Kidney tubule cell (primary cell): ENCODE measurements at regions not wholly inside any gene's neighbourhood (a gene's known extent, or its start where the extent isn't known, plus 50 kb on each side); places are given as distances from the start of the nearest gene placed in this dataset.
"Not testable (repeated sequence)": the region's sequence is repeated elsewhere in the genome, so short reads cannot be mapped to it uniquely, and the experiment has no call there.

Experiments used
- DNase-seq: peaks from one replicate; pipeline ENCODE4 v3.0.0-alpha.2; 2018; ENCODE audit warnings: low spot score

GRCh38 chr3:86794361-86795065 lies 196.4 kb downstream of the VGLL3 start:
- DNase-seq, result peak; percentile 21

- peak; percentile 96 for DNase-seq
These were observed 197.2 kb downstream of the VGLL3 start for GRCh38 chr3:86793786-86794185.

GRCh38 chr3:86792316-86792715 lies 198.6 kb downstream of the VGLL3 start:
- DNase-seq, result peak; percentile 3

GRCh38 chr3:86790884-86791549 lies 199.9 kb downstream of the VGLL3 start:
- no peak for DNase-seq

GRCh38 chr3:86788371-86788770 lies 202.6 kb downstream of the VGLL3 start:
- peak; percentile 55 for DNase-seq

GRCh38 chr3:86787091-86787490 lies 203.9 kb downstream of the VGLL3 start:
- peak; percentile 57 for DNase-seq

- peak; percentile 10 for DNase-seq
These were observed 205.6 kb downstream of the VGLL3 start for GRCh38 chr3:86785386-86785785.

GRCh38 chr3:86782866-86783265 lies 208.1 kb downstream of the VGLL3 start:
- DNase-seq, result no peak

GRCh38 chr3:86782286-86782685 lies 208.7 kb downstream of the VGLL3 start:
- DNase-seq, result no peak

GRCh38 chr3:86774082-86774691 lies 216.8 kb downstream of the VGLL3 start:
- DNase-seq, result peak; percentile 40

GRCh38 chr3:86772699-86773098 lies 218.2 kb downstream of the VGLL3 start:
- no peak for DNase-seq

GRCh38 chr3:86771741-86772512 lies 219.0 kb downstream of the VGLL3 start:
- DNase-seq, result no peak

- DNase-seq, result no peak
These were observed 224.6 kb downstream of the VGLL3 start for GRCh38 chr3:86766331-86766730.

GRCh38 chr3:86757322-86758179 lies 233.4 kb downstream of the VGLL3 start:
- DNase-seq, result not testable (repeated sequence)

- no peak for DNase-seq
These were observed 242.9 kb downstream of the VGLL3 start for GRCh38 chr3:86748015-86748414.

- no peak for DNase-seq
These were observed 246.9 kb downstream of the VGLL3 start for GRCh38 chr3:86744051-86744450.

GRCh38 chr3:86743233-86743632 lies 247.7 kb downstream of the VGLL3 start:
- no peak for DNase-seq

GRCh38 chr3:86740751-86741150 lies 250.2 kb downstream of the VGLL3 start:
- DNase-seq, result no peak

- no peak for DNase-seq
These were observed 251.7 kb downstream of the VGLL3 start for GRCh38 chr3:86739244-86739643.

- no peak for DNase-seq
These were observed 252.3 kb downstream of the VGLL3 start for GRCh38 chr3:86738684-86739083.

- no peak for DNase-seq
These were observed 253.4 kb downstream of the VGLL3 start for GRCh38 chr3:86737517-86737916.

- no peak for DNase-seq
These were observed 257.7 kb downstream of the VGLL3 start for GRCh38 chr3:86733257-86733656.
